ENCODE measurements at regions not wholly inside any gene's neighbourhood (a gene's known extent, or its start where the extent isn't known, plus 50 kb on each side); places are given as distances from the start of the nearest gene placed in this dataset.
"Not testable (repeated sequence)": the region's sequence is repeated elsewhere in the genome, so short reads cannot be mapped to it uniquely, and the experiment has no call there.

DNA sequence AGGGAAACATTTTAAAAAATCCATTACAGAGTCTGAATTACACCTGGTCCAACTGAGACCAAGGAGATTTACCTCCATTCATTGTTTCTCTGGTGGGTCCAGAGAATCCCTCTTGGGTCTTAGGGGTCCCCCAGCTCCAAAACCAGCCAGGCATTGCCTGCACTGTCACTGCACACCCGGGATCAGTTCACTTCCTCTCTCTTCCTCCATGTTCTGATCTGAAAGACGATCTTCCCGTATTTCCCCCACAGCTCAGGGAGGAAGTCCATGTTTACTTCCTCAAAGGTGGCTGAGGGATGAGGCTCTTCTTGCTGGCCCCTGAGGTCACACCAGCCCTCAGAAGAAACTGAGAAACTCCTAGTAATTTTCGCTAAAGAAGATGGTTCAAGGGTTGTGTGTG lies 159.7 kb downstream of the BMP7 start:
- TF ChIP-seq, protein P1, sequence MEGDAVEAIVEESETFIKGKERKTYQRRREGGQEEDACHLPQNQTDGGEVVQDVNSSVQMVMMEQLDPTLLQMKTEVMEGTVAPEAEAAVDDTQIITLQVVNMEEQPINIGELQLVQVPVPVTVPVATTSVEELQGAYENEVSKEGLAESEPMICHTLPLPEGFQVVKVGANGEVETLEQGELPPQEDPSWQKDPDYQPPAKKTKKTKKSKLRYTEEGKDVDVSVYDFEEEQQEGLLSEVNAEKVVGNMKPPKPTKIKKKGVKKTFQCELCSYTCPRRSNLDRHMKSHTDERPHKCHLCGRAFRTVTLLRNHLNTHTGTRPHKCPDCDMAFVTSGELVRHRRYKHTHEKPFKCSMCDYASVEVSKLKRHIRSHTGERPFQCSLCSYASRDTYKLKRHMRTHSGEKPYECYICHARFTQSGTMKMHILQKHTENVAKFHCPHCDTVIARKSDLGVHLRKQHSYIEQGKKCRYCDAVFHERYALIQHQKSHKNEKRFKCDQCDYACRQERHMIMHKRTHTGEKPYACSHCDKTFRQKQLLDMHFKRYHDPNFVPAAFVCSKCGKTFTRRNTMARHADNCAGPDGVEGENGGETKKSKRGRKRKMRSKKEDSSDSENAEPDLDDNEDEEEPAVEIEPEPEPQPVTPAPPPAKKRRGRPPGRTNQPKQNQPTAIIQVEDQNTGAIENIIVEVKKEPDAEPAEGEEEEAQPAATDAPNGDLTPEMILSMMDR (IDR thresholded peaks at IDR 0.05): no peak
- H3K36me3 ChIP-seq: no peaks in the 10 kb centered on the region
- no peak overlapping the region for H3K4me3 ChIP-seq
- H3K27me3 ChIP-seq: no peaks in the 10 kb centered on the region
- no peaks in the 10 kb centered on the region for H3K9me3 ChIP-seq
- DNase-seq (ENCODE audit: low spot score): no peak
- H3K4me1 ChIP-seq: no peaks in the 10 kb centered on the region
- no peak overlapping the region for H3K27ac ChIP-seq

- H3K36me3 ChIP-seq: no peaks in the 10 kb centered on the region
- TF ChIP-seq, protein P1 (IDR thresholded peaks at IDR 0.05): no peak
- H3K27ac ChIP-seq: no peak overlapping the region
- no peaks in the 10 kb centered on the region for H3K27me3 ChIP-seq
- H3K9me3 ChIP-seq: no peaks in the 10 kb centered on the region
- H3K4me3 ChIP-seq: no peak overlapping the region
- no peak for DNase-seq (ENCODE audit: low spot score)
- H3K4me1 ChIP-seq: no peaks in the 10 kb centered on the region
Measured at GRCh38 chr20:57107208-57107607, 159.2 kb downstream of the BMP7 start.

DNA sequence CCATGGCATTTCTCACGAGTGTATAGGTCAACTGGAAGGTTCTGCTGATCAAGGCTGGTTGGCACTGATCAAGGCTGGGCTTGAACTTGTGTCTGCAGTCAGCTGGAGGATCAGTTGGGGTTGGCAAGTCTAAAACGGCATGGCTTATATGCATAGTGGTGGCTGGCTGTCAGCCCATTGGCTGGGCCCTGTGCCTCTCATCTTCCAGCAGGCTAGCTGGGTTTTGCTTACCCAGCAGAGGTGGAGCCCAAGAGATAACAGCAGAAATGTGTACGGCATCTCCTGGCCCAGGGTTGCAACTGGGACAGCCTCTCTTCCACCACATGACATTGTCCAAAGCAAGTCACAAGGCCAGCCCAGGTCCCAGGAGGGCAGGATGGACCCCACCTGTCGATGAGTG lies 158.2 kb downstream of the BMP7 start:
- Histone ChIP-seq H3K4me1 (no peaks in the 10 kb centered on the region), H3K27ac (no peak overlapping the region), H3K36me3 (no peaks in the 10 kb centered on the region), H3K9me3 (no peaks in the 10 kb centered on the region), H3K27me3 (no peaks in the 10 kb centered on the region), H3K4me3 (no peak overlapping the region)
- DNase-seq (ENCODE audit: low spot score): no peak
- TF ChIP-seq, protein P1 (IDR thresholded peaks at IDR 0.05): no peak

- Histone ChIP-seq H3K9me3 (no peaks in the 10 kb centered on the region), H3K36me3 (no peaks in the 10 kb centered on the region), H3K27ac (no peak overlapping the region), H3K27me3 (no peaks in the 10 kb centered on the region), H3K4me3 (no peak overlapping the region), H3K4me1 (no peaks in the 10 kb centered on the region)
- DNase-seq (ENCODE audit: low spot score): no peak
- TF ChIP-seq, protein P1 (IDR thresholded peaks at IDR 0.05): no peak
Measured at GRCh38 chr20:57108742-57109570, 157.5 kb downstream of the BMP7 start.

GRCh38 chr20:57109571-57109953 lies 156.9 kb downstream of the BMP7 start:
- no peak overlapping the region for H3K27ac ChIP-seq
- no peaks in the 10 kb centered on the region for H3K9me3 ChIP-seq
- no peaks in the 10 kb centered on the region for H3K27me3 ChIP-seq
- no peak for DNase-seq (ENCODE audit: low spot score)
- H3K4me1 ChIP-seq: no peaks in the 10 kb centered on the region
- no peaks in the 10 kb centered on the region for H3K36me3 ChIP-seq
- no peak overlapping the region for H3K4me3 ChIP-seq
- TF ChIP-seq, protein P1 (IDR thresholded peaks at IDR 0.05): no peak

DNA sequence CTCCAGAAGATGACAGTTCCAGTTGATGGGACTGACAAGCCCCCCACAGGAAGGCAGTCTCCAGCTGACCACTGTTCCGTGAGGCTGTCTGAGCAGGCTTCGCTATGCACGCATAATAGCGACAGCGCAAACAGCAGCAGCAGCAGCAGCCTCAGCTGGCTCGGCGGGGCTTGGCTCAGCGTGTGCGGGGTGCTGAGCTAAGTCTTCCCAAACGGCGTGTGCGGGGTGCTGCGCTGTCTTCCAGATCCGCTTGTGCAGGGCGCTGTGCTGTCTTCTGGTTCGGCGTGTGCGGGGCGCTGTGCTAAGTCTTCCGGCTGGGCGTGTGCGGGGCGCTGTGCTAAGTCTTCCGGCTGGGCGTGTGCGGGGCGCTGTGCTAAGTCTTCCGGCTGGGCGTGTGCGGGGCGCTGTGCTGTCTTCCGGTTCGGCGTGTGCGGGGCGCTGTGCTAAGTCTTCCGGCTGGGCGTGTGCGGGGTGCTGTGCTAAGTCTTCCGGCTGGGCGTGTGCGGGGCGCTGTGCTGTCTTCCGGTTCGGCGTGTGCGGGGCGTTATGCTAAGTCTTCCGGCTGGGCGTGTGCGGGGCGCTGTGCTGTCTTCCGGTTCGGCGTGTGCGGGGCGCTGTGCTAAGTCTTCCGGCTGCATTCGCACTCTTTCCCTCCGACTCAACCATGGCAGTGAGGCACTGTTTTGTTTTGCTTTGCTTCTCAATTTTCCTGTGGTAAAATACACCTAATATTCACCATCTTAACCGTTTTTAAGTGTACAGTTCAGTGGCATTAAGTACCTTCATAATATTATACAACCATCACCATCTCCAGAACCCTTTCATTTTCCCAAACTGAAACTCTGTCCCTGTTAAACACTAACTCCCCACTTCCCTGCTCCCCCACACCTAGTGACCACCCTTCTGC lies 156.1 kb downstream of the BMP7 start:
- not testable (repeated sequence) for H3K36me3 ChIP-seq; H3K4me3 ChIP-seq; H3K27me3 ChIP-seq; H3K27ac ChIP-seq; H3K9me3 ChIP-seq; DNase-seq (ENCODE audit: low spot score); H3K4me1 ChIP-seq
